OCI-LY1 (cell line): ENCODE measurements at regions not wholly inside any gene's neighbourhood (a gene's known extent, or its start where the extent isn't known, plus 50 kb on each side); places are given as distances from the start of the nearest gene placed in this dataset.

ENCODE experiments used
- H2AFZ ChIP-seq: fragments of 200-600 bp; sonication (generic), shearing (Covaris generic); 2 replicates; pipeline ENCODE4 v1.6.0; 2014; ENCODE audit warnings: antibody characterized with exemption, mild to moderate bottlenecking, low read length
- H3F3A ChIP-seq: fragments of 200-600 bp; sonication (generic), shearing (Covaris generic); 2 replicates; pipeline ENCODE4 v1.6.0; 2014; ENCODE audit warnings: mild to moderate bottlenecking, antibody characterized with exemption, low read length, moderate library complexity; ENCODE audit not compliant: insufficient read depth
- H3K27ac ChIP-seq: fragments of 200-600 bp; sonication (generic); 2 replicates; pipeline ENCODE4 v1.5.1; 2014; ENCODE audit warnings: low read length, mixed run types, mild to moderate bottlenecking, low read depth; ENCODE audit not compliant: poor library complexity, severe bottlenecking
- H3K27me3 ChIP-seq: fragments of 200-600 bp; sonication (generic); 2 replicates; pipeline ENCODE4 v1.6.0; 2014; ENCODE audit warnings: antibody characterized with exemption, mild to moderate bottlenecking, low read length, moderate library complexity; ENCODE audit not compliant: insufficient read depth
- H3K36me3 ChIP-seq: fragments of 200-600 bp; sonication (generic); 2 replicates; pipeline ENCODE4 v1.6.1; 2014; ENCODE audit warnings: mild to moderate bottlenecking, antibody characterized with exemption, low read length, moderate library complexity, mixed read lengths; ENCODE audit not compliant: insufficient read depth
- H3K4me1 ChIP-seq: fragments of 200-600 bp; sonication (generic); 2 replicates; pipeline ENCODE4 v1.5.1; 2014; ENCODE audit warnings: mild to moderate bottlenecking, low read length, moderate library complexity; ENCODE audit not compliant: insufficient read depth, severe bottlenecking
- H3K4me2 ChIP-seq: fragments of 200-600 bp; sonication (generic), shearing (Covaris generic); 2 replicates; pipeline ENCODE4 v1.6.1; 2014; ENCODE audit warnings: low read length
- H3K4me3 ChIP-seq: fragments of 200-600 bp; sonication (generic); 2 replicates; pipeline ENCODE4 v1.5.1; 2014; ENCODE audit warnings: low read length, low read depth, mild to moderate bottlenecking, mixed read lengths; ENCODE audit not compliant: poor library complexity, severe bottlenecking
- H3K79me2 ChIP-seq: fragments of 200-600 bp; shearing (Covaris generic); 2 replicates; pipeline ENCODE4 v1.6.1; 2016; ENCODE audit warnings: mixed run types, low read length, mixed read lengths; ENCODE audit not compliant: insufficient read depth
- H3K9ac ChIP-seq: fragments of 200-600 bp; sonication (generic), shearing (Covaris generic); 2 replicates; pipeline ENCODE4 v1.6.1; 2014; ENCODE audit warnings: mild to moderate bottlenecking, low read length, mixed read lengths
- H3K9me2 ChIP-seq: fragments of 200-600 bp; sonication (generic), shearing (Covaris generic); 2 replicates; pipeline ENCODE4 v1.6.1; 2014; ENCODE audit warnings: low read depth, mild to moderate bottlenecking, low read length, mixed read lengths
- H3K9me3 ChIP-seq: fragments of 200-600 bp; shearing (Covaris generic); 2 replicates; pipeline ENCODE4 v1.6.1; 2014; ENCODE audit warnings: low read length, mixed read lengths
- H4K20me1 ChIP-seq: fragments of 200-600 bp; sonication (generic), shearing (Covaris generic); 2 replicates; pipeline ENCODE4 v1.6.0; 2016; ENCODE audit warnings: mild to moderate bottlenecking, low read length; ENCODE audit not compliant: insufficient read depth
- EZH2 ChIP-seq: fragments of 200-600 bp; sonication (generic), shearing (Covaris generic); IDR thresholded peaks from 2 replicates; pipeline ENCODE4 v1.8.0; 2017; ENCODE audit warnings: borderline replicate concordance, mixed run types, mild to moderate bottlenecking, antibody characterized with exemption, low read length, moderate library complexity, mixed read lengths
- TF ChIP-seq, protein P1 (sequence below): fragments of 200-600 bp; sonication (generic), shearing (Covaris generic); IDR thresholded peaks from 2 replicates; pipeline ENCODE4 v1.5.1; 2017; ENCODE audit warnings: mild to moderate bottlenecking, antibody characterized with exemption, low read length, moderate library complexity, mixed read lengths

DNA sequence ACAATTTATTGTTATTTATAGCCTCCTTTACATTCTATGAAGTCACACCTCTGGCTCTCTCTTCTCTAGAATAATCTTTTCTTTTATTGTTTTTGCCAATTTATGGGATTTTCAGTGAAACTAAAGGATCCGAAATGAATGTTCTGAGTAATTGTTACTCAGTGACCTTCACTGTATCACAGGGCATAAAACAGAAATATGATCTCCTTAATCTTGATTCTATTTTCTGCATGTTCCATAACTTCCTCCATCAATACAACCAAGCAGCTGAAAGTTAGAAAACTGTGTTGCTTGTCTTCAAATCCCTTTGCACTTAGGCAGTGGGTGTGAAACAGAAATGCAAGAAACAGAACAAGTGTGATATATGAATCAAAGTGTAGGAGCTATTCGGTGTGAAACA is 57.4 kb upstream of the FERD3L start:
- no peaks in the 10 kb centered on the region for H3K9me3 ChIP-seq
- H3K9me2 ChIP-seq, result no peaks in the 10 kb centered on the region
- TF ChIP-seq, protein P1, sequence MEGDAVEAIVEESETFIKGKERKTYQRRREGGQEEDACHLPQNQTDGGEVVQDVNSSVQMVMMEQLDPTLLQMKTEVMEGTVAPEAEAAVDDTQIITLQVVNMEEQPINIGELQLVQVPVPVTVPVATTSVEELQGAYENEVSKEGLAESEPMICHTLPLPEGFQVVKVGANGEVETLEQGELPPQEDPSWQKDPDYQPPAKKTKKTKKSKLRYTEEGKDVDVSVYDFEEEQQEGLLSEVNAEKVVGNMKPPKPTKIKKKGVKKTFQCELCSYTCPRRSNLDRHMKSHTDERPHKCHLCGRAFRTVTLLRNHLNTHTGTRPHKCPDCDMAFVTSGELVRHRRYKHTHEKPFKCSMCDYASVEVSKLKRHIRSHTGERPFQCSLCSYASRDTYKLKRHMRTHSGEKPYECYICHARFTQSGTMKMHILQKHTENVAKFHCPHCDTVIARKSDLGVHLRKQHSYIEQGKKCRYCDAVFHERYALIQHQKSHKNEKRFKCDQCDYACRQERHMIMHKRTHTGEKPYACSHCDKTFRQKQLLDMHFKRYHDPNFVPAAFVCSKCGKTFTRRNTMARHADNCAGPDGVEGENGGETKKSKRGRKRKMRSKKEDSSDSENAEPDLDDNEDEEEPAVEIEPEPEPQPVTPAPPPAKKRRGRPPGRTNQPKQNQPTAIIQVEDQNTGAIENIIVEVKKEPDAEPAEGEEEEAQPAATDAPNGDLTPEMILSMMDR, result no peak
- TF ChIP-seq EZH2, result no peak
- no peak overlapping the region for H3K4me3 ChIP-seq
- no peaks in the 10 kb centered on the region for H3K4me1 ChIP-seq
- H3F3A ChIP-seq, result no peaks in the 10 kb centered on the region
- H3K27ac ChIP-seq, result no peak overlapping the region
- H3K9ac ChIP-seq, result no peak overlapping the region
- H3K27me3 ChIP-seq, result no peaks in the 10 kb centered on the region
- no peaks in the 10 kb centered on the region for H4K20me1 ChIP-seq
- H3K36me3 ChIP-seq, result no peaks in the 10 kb centered on the region
- H3K4me2 ChIP-seq, result no peak overlapping the region
- no peak overlapping the region for H2AFZ ChIP-seq
- no peaks in the 10 kb centered on the region for H3K79me2 ChIP-seq
